ENCODE measurements at regions not wholly inside any gene's neighbourhood (a gene's known extent, or its start where the extent isn't known, plus 50 kb on each side); places are given as distances from the start of the nearest gene placed in this dataset.

DNA sequence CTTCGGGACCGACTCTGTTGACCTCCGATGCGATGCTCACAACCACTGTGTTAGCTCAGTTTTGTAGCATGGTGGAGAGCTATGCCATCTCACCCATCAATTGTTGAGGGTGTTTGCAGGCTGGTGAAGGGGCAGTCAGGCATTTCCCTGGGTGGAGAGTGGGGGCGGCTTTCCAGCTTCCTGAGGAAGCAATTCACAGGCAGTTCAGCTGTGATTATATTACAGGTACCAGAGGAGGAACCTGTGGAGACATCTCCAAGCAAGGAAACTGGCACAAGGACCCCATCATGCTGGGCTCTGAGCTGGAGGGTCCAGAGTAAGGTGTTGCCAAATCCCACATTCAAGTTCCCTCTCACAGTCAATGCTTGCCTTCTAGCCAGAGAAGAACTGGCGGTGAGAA, 166.0 kb upstream of the ZNF536 start:
- no peak overlapping the region for H3K27ac ChIP-seq (ENCODE audit: low read depth, low read length)
- no peaks in the 10 kb centered on the region for H3K79me2 ChIP-seq (ENCODE audit: insufficient read depth, low read length)
- H4K20me1 ChIP-seq (ENCODE audit: insufficient read depth), result no peaks in the 10 kb centered on the region
- DNase-seq (ENCODE audit: low read depth, low spot score) (no peak), ATAC-seq (no peak)
- TF ChIP-seq MAX (IDR thresholded peaks at IDR 0.05), result no peak
- TF ChIP-seq ELF1 (IDR thresholded peaks at IDR 0.05; ENCODE audit: borderline replicate concordance, low read depth), result no peak
- TF ChIP-seq, protein P1, sequence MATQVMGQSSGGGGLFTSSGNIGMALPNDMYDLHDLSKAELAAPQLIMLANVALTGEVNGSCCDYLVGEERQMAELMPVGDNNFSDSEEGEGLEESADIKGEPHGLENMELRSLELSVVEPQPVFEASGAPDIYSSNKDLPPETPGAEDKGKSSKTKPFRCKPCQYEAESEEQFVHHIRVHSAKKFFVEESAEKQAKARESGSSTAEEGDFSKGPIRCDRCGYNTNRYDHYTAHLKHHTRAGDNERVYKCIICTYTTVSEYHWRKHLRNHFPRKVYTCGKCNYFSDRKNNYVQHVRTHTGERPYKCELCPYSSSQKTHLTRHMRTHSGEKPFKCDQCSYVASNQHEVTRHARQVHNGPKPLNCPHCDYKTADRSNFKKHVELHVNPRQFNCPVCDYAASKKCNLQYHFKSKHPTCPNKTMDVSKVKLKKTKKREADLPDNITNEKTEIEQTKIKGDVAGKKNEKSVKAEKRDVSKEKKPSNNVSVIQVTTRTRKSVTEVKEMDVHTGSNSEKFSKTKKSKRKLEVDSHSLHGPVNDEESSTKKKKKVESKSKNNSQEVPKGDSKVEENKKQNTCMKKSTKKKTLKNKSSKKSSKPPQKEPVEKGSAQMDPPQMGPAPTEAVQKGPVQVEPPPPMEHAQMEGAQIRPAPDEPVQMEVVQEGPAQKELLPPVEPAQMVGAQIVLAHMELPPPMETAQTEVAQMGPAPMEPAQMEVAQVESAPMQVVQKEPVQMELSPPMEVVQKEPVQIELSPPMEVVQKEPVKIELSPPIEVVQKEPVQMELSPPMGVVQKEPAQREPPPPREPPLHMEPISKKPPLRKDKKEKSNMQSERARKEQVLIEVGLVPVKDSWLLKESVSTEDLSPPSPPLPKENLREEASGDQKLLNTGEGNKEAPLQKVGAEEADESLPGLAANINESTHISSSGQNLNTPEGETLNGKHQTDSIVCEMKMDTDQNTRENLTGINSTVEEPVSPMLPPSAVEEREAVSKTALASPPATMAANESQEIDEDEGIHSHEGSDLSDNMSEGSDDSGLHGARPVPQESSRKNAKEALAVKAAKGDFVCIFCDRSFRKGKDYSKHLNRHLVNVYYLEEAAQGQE (IDR thresholded peaks at IDR 0.05; ENCODE audit: low read depth), result no peak
- TF ChIP-seq ZNF274 (IDR thresholded peaks at IDR 0.05; ENCODE audit: low read depth, low read length), result no peak
- TF ChIP-seq TCF7L2 (IDR thresholded peaks at IDR 0.05; ENCODE audit: borderline replicate concordance, extremely low read depth, insufficient read depth, insufficient read length), result no peak
- no peak for TF ChIP-seq CEBPB (IDR thresholded peaks at IDR 0.05; ENCODE audit: low read depth)
- TF ChIP-seq, protein P2, sequence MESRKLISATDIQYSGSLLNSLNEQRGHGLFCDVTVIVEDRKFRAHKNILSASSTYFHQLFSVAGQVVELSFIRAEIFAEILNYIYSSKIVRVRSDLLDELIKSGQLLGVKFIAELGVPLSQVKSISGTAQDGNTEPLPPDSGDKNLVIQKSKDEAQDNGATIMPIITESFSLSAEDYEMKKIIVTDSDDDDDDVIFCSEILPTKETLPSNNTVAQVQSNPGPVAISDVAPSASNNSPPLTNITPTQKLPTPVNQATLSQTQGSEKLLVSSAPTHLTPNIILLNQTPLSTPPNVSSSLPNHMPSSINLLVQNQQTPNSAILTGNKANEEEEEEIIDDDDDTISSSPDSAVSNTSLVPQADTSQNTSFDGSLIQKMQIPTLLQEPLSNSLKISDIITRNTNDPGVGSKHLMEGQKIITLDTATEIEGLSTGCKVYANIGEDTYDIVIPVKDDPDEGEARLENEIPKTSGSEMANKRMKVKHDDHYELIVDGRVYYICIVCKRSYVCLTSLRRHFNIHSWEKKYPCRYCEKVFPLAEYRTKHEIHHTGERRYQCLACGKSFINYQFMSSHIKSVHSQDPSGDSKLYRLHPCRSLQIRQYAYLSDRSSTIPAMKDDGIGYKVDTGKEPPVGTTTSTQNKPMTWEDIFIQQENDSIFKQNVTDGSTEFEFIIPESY (IDR thresholded peaks at IDR 0.05; ENCODE audit: extremely low read depth, insufficient replicate concordance, low read length), result no peak
- no peak for TF ChIP-seq RAD21 (IDR thresholded peaks at IDR 0.05; ENCODE audit: low read depth)
- no peak for TF ChIP-seq SRF (IDR thresholded peaks at IDR 0.05; ENCODE audit: low read depth)
- no peak for TF ChIP-seq EZH2phosphoT487 (IDR thresholded peaks at IDR 0.05; ENCODE audit: borderline replicate concordance)
- no peak for TF ChIP-seq SIN3A (IDR thresholded peaks at IDR 0.05; ENCODE audit: low read depth)
- TF ChIP-seq EZH2 (IDR thresholded peaks at IDR 0.05), result no peak
- no peak for TF ChIP-seq SP1 (IDR thresholded peaks at IDR 0.05; ENCODE audit: low read depth)
- TF ChIP-seq FOSL1 (IDR thresholded peaks at IDR 0.05; ENCODE audit: low read depth), result no peak
- no peak for TF ChIP-seq POLR2A (IDR thresholded peaks at IDR 0.05; ENCODE audit: borderline replicate concordance, extremely low read depth, insufficient read depth, insufficient read length)
- TF ChIP-seq ZFX (IDR thresholded peaks at IDR 0.05), result no peak
- H3K4me2 ChIP-seq (ENCODE audit: low read length), result no peak overlapping the region
- H2AFZ ChIP-seq (ENCODE audit: low read depth, low read length, poor library complexity, severe bottlenecking), result no peak overlapping the region
- RAD21 ChIA-PET (ENCODE audit: low non-redundant PET in 1 of 2, low total read pairs in 2 of 2, uncharacterized antibody in 2 of 2, unreplicated experiment in 2 of 2), result no interaction called here
- H3K9me2 ChIP-seq (ENCODE audit: insufficient read depth), result no peaks in the 10 kb centered on the region
- no peaks in the 10 kb centered on the region; a peak in 1 of 4 replicates for H3K36me3 ChIP-seq (ENCODE audit: control insufficient read depth in 1 of 2, insufficient read depth in 2 of 2, low read length in 2 of 2)
- POLR2A ChIA-PET, result no interaction called here
- intact Hi-C loops (cut with micrococcal nuclease), result no loop called here
- H3K27me3 ChIP-seq (ENCODE audit: insufficient read depth, low read length), result peaks cover 38% of the 10 kb centered on the region; the same call in 1 of the 2 replicates
- no peak overlapping the region for H3K4me3 ChIP-seq (replicated peaks in 1 of 2; ENCODE audit: low read depth in 1 of 2, low read length in 2 of 2)
- no peaks in the 10 kb centered on the region for H3K4me1 ChIP-seq (ENCODE audit: control insufficient read depth in 1 of 2, insufficient read depth in 2 of 2, low read length in 2 of 2)
- H3K9me3 ChIP-seq (ENCODE audit: control insufficient read depth in 1 of 2, insufficient read depth in 1 of 2, low read depth in 1 of 2, low read length in 2 of 2), result no peaks in the 10 kb centered on the region
- CTCF ChIA-PET, result no interaction called here
- no TSS peak for BruUV-seq (replicated peaks)
- no peak overlapping the region for H3K9ac ChIP-seq (ENCODE audit: low read length)
